Psoas muscle (tissue), 7 donors: ENCODE measurements at regions not wholly inside any gene's neighbourhood (a gene's known extent, or its start where the extent isn't known, plus 50 kb on each side); places are given as distances from the start of the nearest gene placed in this dataset.

Experiments used
- ATAC-seq, 4 donors: fragments of 200-7000 bp; cut with Tn5 transposase; one replicate each; pipeline ENCODE4 v1.9.1; 2020; ENCODE audit warnings: moderate library complexity in 3 of 4, mild to moderate bottlenecking in 2 of 4
- DNase-seq, 2 donors: peaks; one replicate each; pipeline ENCODE4 v3.0.0-alpha.2; 2020
- H3K27ac ChIP-seq: fragments of 200-600 bp; one replicate; pipeline ENCODE4 v1.8.0; 2022
- H3K27me3 ChIP-seq, 3 donors: fragments of 200-600 bp in 1 of 3; one replicate each; pipeline versions ENCODE4 v1.6.1 to v1.8.0; 2013 to 2022; ENCODE audit warnings: low read length in 2 of 3, mild to moderate bottlenecking in 2 of 3, moderate library complexity in 1 of 3; ENCODE audit not compliant: insufficient read depth in 3 of 3
- H3K36me3 ChIP-seq, 2 donors: fragments of 200-600 bp in 1 of 2; one replicate each; pipeline versions ENCODE4 v1.6.1 to v1.8.0; 2013 to 2022; ENCODE audit warnings: low read depth in 1 of 2, mild to moderate bottlenecking in 1 of 2, moderate library complexity in 1 of 2; ENCODE audit not compliant: insufficient read depth in 1 of 2
- H3K4me1 ChIP-seq: fragments of 200-600 bp; one replicate; pipeline ENCODE4 v1.8.0; 2022
- H3K4me3 ChIP-seq: fragments of 200-600 bp; one replicate; pipeline ENCODE4 v1.8.0; 2022; ENCODE audit warnings: mild to moderate bottlenecking
- H3K9me3 ChIP-seq: fragments of 200-600 bp; one replicate; pipeline ENCODE4 v1.8.0; 2022
- WGBS, 3 donors: extraction: QIAGEN DNeasy Blood & Tissue Kit; methylation state at CpG; one replicate each; pipeline versions ENCODE4 v1.1.6 to v1.1.7; 2013; 5-methylcytosine and 5-hydroxymethylcytosine counted together
- intact Hi-C, 2 donors: fragments of 100-400 bp; cut with DNase I; formaldehyde crosslinking; loops; one replicate each; pipeline versions ENCODE4 v1.11.0 to v1.14.2; 2022
- TF ChIP-seq, protein P1 (sequence below): fragments of 200-600 bp; IDR thresholded peaks from one replicate; pipeline ENCODE4 v1.8.0; 2022; ENCODE audit warnings: antibody characterized with exemption
- donor health status: healthy with polysubstance abuse.
- donor health status: DM: no; HTN: no; CAD: no; lungs with moderate emphysema.
- donor health status: Bipolar disorder and iron deficiency.
- donor health status: healthy.
- donor health status: DM: yes; HTN: yes; CAD: no.
- donor health status: DM: no; HTN: no; CAD: no.
- donor health status: DM: yes; HTN: yes; CAD: no.

DNA sequence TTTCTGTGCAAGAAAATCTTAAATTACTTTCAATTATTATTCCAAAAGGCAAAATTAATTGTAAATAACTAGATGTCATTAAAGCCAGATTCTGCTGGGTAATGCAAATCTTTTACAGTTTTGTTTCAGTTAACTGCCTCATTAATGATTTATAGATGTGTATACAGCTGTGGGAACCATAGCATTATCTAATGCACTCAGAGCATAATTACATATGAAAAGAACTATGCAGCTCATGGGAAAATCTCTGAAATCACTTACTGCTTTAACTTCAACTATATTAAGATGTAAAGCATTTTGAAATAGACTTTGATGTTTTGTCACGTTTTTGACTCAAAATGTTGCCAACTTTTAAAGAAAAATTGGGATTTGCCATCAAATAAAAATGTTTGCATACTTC is 630.3 kb upstream of the KLHL4 start:
- no peaks in the 10 kb centered on the region for H3K4me1 ChIP-seq
- no peaks in the 10 kb centered on the region for H3K9me3 ChIP-seq
- H3K36me3 ChIP-seq = no peaks in the 10 kb centered on the region
- H3K27ac ChIP-seq = no peak overlapping the region
- H3K4me3 ChIP-seq = no peak overlapping the region
- H3K27me3 ChIP-seq = no peaks in the 10 kb centered on the region
- TF ChIP-seq, protein P1, sequence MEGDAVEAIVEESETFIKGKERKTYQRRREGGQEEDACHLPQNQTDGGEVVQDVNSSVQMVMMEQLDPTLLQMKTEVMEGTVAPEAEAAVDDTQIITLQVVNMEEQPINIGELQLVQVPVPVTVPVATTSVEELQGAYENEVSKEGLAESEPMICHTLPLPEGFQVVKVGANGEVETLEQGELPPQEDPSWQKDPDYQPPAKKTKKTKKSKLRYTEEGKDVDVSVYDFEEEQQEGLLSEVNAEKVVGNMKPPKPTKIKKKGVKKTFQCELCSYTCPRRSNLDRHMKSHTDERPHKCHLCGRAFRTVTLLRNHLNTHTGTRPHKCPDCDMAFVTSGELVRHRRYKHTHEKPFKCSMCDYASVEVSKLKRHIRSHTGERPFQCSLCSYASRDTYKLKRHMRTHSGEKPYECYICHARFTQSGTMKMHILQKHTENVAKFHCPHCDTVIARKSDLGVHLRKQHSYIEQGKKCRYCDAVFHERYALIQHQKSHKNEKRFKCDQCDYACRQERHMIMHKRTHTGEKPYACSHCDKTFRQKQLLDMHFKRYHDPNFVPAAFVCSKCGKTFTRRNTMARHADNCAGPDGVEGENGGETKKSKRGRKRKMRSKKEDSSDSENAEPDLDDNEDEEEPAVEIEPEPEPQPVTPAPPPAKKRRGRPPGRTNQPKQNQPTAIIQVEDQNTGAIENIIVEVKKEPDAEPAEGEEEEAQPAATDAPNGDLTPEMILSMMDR = no peak
- intact Hi-C loops = no loop called here
- no peak for ATAC-seq
- no peak for DNase-seq
- 4 to 11% (median 11%) methylated on average over 1 of the region's 1 CpG for WGBS, 3 donors

- TF ChIP-seq, protein P1 = no peak
- Histone ChIP-seq H3K4me3 (no peak overlapping the region), H3K27ac (no peak overlapping the region), H3K27me3 (no peaks in the 10 kb centered on the region), H3K4me1 (no peaks in the 10 kb centered on the region), H3K9me3 (no peaks in the 10 kb centered on the region), H3K36me3 (no peaks in the 10 kb centered on the region)
- DNase-seq (no peak), ATAC-seq (no peak)
- 52 to 77% (median 66%) methylated on average over 2 of the region's 2 CpGs for WGBS, 3 donors
- intact Hi-C loops = no loop called here
Measured at GRCh38 chrX:86910027-86910426, 607.6 kb upstream of the KLHL4 start.

GRCh38 chrX:86910602-86911311 is 606.8 kb upstream of the KLHL4 start:
- H3K36me3 ChIP-seq = no peaks in the 10 kb centered on the region
- no peak overlapping the region for H3K27ac ChIP-seq
- no peaks in the 10 kb centered on the region for H3K4me1 ChIP-seq
- H3K9me3 ChIP-seq = no peaks in the 10 kb centered on the region
- H3K27me3 ChIP-seq = no peaks in the 10 kb centered on the region
- H3K4me3 ChIP-seq = no peak overlapping the region
- WGBS, 3 donors = 81 to 93% (median 85%) methylated on average over 4 of the region's 4 CpGs
- DNase-seq (no peak), ATAC-seq (no peak)
- TF ChIP-seq, protein P1 = no peak
- intact Hi-C loops = no loop called here

DNA sequence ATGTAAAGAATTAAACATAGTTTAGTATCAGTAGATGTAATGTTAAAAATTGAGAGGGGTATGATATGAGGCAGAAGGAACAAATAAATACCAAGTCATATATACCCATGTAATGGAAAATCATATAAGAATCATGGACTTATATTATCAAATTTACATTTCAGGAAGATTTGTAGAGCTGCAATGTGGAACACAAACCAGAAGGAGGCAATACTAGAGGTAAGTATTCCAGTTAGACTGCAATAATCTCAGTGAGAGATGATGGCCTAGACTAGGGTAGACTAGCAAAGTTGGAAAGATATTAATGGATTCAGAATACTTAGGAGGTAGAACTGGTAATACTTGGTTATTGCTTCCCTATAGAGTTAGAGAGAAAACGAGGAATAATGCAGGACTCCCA is 603.0 kb upstream of the KLHL4 start:
- intact Hi-C loops = no loop called here
- no peak overlapping the region for H3K27ac ChIP-seq
- WGBS, 3 donors = 42 to 93% (median 88%) methylated on average over 1 of the region's 1 CpG
- DNase-seq (no peak), ATAC-seq (no peak)
- TF ChIP-seq, protein P1 = no peak
- no peak overlapping the region for H3K4me3 ChIP-seq
- no peaks in the 10 kb centered on the region for H3K36me3 ChIP-seq
- H3K27me3 ChIP-seq = no peaks in the 10 kb centered on the region
- H3K9me3 ChIP-seq = no peaks in the 10 kb centered on the region
- H3K4me1 ChIP-seq = no peaks in the 10 kb centered on the region

GRCh38 chrX:86917959-86918358 is 599.6 kb upstream of the KLHL4 start:
- H3K27ac ChIP-seq = no peak overlapping the region
- H3K9me3 ChIP-seq = no peaks in the 10 kb centered on the region
- WGBS, 3 donors = 52 to 80% (median 76%) methylated on average over 2 of the region's 2 CpGs
- intact Hi-C loops = no loop called here
- ATAC-seq (no peak), DNase-seq (no peak)
- H3K4me3 ChIP-seq = no peak overlapping the region
- no peaks in the 10 kb centered on the region for H3K36me3 ChIP-seq
- H3K4me1 ChIP-seq = no peaks in the 10 kb centered on the region
- no peaks in the 10 kb centered on the region for H3K27me3 ChIP-seq
- TF ChIP-seq, protein P1 = no peak
